HL-60 (cell line): ENCODE measurements at regions not wholly inside any gene's neighbourhood (a gene's known extent, or its start where the extent isn't known, plus 50 kb on each side); places are given as distances from the start of the nearest gene placed in this dataset.

ENCODE experiments used
- CTCF ChIP-seq: IDR thresholded peaks from one replicate; pipeline ENCODE4 v1.5.1; 2011; ENCODE audit warnings: low read length, control low read depth, inconsistent platforms; ENCODE audit not compliant: insufficient read depth
- POLR2AphosphoS5 ChIP-seq: IDR thresholded peaks from 2 replicates; pipeline ENCODE4 v1.6.1; 2012; ENCODE audit warnings: low read depth
- TF ChIP-seq, protein P1 (sequence below): IDR thresholded peaks from 2 replicates; pipeline ENCODE4 v1.6.1; 2012; ENCODE audit warnings: low read depth; ENCODE audit not compliant: insufficient replicate concordance

DNA sequence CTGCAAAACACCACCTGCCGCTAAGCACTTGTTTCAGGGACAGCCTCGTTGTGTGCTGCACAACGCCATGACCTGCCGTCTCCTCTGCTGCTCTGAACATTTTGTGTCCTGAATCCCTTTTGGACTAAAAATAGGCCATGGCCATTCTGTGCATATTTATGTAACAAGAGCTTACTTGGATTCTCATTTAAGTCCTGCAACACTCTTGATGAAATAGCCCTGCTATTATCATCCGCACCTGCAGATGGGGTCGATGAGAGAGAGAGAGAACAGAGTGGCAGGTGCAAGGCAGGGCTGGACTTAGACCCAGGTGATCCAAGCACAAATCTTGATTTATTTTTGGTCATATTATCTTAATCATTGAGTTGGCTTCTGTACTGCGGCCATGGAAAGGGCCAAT is 121.2 kb upstream of the PRKCQ start:
- TF ChIP-seq CTCF: no peak
- TF ChIP-seq POLR2AphosphoS5: no peak
- TF ChIP-seq, protein P1, sequence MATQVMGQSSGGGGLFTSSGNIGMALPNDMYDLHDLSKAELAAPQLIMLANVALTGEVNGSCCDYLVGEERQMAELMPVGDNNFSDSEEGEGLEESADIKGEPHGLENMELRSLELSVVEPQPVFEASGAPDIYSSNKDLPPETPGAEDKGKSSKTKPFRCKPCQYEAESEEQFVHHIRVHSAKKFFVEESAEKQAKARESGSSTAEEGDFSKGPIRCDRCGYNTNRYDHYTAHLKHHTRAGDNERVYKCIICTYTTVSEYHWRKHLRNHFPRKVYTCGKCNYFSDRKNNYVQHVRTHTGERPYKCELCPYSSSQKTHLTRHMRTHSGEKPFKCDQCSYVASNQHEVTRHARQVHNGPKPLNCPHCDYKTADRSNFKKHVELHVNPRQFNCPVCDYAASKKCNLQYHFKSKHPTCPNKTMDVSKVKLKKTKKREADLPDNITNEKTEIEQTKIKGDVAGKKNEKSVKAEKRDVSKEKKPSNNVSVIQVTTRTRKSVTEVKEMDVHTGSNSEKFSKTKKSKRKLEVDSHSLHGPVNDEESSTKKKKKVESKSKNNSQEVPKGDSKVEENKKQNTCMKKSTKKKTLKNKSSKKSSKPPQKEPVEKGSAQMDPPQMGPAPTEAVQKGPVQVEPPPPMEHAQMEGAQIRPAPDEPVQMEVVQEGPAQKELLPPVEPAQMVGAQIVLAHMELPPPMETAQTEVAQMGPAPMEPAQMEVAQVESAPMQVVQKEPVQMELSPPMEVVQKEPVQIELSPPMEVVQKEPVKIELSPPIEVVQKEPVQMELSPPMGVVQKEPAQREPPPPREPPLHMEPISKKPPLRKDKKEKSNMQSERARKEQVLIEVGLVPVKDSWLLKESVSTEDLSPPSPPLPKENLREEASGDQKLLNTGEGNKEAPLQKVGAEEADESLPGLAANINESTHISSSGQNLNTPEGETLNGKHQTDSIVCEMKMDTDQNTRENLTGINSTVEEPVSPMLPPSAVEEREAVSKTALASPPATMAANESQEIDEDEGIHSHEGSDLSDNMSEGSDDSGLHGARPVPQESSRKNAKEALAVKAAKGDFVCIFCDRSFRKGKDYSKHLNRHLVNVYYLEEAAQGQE: no peak
